RWPE1 (cell line): ENCODE measurements at regions not wholly inside any gene's neighbourhood (a gene's known extent, or its start where the extent isn't known, plus 50 kb on each side); places are given as distances from the start of the nearest gene placed in this dataset.
A peak's percentile ranks its signal among the peaks of the same experiment; 100 is the strongest.

Experiments
- CTCF ChIA-PET: fragments of 350-600 bp; sonication (Branson Sonifier 250); formaldehyde crosslinking; extraction: SDS; loops from one replicate; lab custom pipeline; 2021; lab: Yijun Ruan, JAX
- POLR2A ChIA-PET: fragments of 400-600 bp; formaldehyde crosslinking; extraction: SDS; loops from one replicate; lab custom pipeline; 2020; ENCODE audit warnings: antibody characterized with exemption; ENCODE audit not compliant: low non-redundant PET; lab: Yijun Ruan, JAX
- DNase-seq: peaks from one replicate; pipeline ENCODE4 v3.0.0; 2012; ENCODE audit warnings: low spot score
- H3K27ac ChIP-seq: fragments of 450-650 bp; 2 replicates; pipeline ENCODE4 v1.5.1; 2017
- CTCF ChIP-seq: fragments of 450-650 bp; conservative IDR thresholded peaks from 2 replicates; pipeline ENCODE4 v1.5.1; 2017; ENCODE audit warnings: low read depth, mild to moderate bottlenecking

GRCh38 chr1:96400089-96400488, 321.5 kb upstream of the PTBP2 start:
- no peak overlapping the region for H3K27ac ChIP-seq
- CTCF ChIA-PET = interaction anchor here (0.7 kb wide), 1 partner anchor 1244 kb away, joined by 4 read pairs; no protein-coding TSS in a partner anchor
- POLR2A ChIA-PET = no interaction called here
- DNase-seq = no peak
- no peak for TF ChIP-seq CTCF

- H3K27ac ChIP-seq = no peak overlapping the region
- no peak for DNase-seq
- CTCF ChIA-PET = no interaction called here
- no peak for TF ChIP-seq CTCF
- POLR2A ChIA-PET = no interaction called here
Measured at GRCh38 chr1:96409087-96409486, 312.5 kb upstream of the PTBP2 start.

GRCh38 chr1:96409689-96410088, 311.9 kb upstream of the PTBP2 start:
- CTCF ChIA-PET = no interaction called here
- POLR2A ChIA-PET = no interaction called here
- no peak for DNase-seq
- H3K27ac ChIP-seq = no peak overlapping the region
- TF ChIP-seq CTCF = no peak

GRCh38 chr1:96411006-96411405, 310.6 kb upstream of the PTBP2 start:
- H3K27ac ChIP-seq = no peak overlapping the region
- ChIA-PET POLR2A (no interaction called here), CTCF (no interaction called here)
- no peak for TF ChIP-seq CTCF
- DNase-seq = no peak

- POLR2A ChIA-PET = no interaction called here
- no peak for DNase-seq
- H3K27ac ChIP-seq = peak overlapping the region; percentile 96; the same call in 1 of the 2 replicates
- CTCF ChIA-PET = interaction anchor here (0.7 kb wide), 2 partner anchors 40 to 814 kb away, joined by 3 to 4 read pairs; no protein-coding TSS in a partner anchor
- no peak for TF ChIP-seq CTCF
Measured at GRCh38 chr1:96414598-96414997, 307.0 kb upstream of the PTBP2 start.

GRCh38 chr1:96416111-96416595, 305.4 kb upstream of the PTBP2 start:
- ChIA-PET POLR2A (no interaction called here), CTCF (no interaction called here)
- DNase-seq = peak; percentile 75
- TF ChIP-seq CTCF = no peak
- peak overlapping the region; percentile 96 for H3K27ac ChIP-seq
